Hepatic stellate cell (primary cell): ENCODE measurements at regions not wholly inside any gene's neighbourhood (a gene's known extent, or its start where the extent isn't known, plus 50 kb on each side); places are given as distances from the start of the nearest gene placed in this dataset.
A peak's percentile ranks its signal among the peaks of the same experiment; 100 is the strongest.

ENCODE experiments used
- DNase-seq: peaks from one replicate; pipeline ENCODE4 v3.0.0; 2011; ENCODE audit warnings: low spot score

- no peak for DNase-seq
Observed at GRCh38 chr9:115254287-115255180, 136.6 kb upstream of the TNC start.

DNA sequence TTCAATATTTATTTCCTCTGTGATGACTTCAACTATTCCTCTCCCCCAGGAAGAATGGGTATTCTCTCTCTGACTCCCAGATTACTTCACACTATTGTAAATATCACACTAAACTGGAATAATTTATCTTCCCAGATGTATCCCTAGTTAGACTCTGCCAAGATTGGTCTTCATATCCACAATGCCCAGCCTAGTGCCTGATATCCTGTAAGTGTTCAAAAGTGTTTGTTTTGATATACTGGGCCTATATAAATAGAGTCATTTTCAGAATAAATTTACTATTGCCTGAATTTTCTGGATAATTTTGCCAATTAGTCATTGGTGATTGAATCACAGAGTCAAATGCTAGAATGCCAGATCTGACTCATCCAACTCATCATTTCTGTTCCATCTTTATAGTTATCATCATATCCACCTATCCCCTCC is 143.7 kb upstream of the TNC start:
- no peak for DNase-seq

GRCh38 chr9:115262477-115262876 is 144.5 kb upstream of the TNC start:
- no peak for DNase-seq

- no peak for DNase-seq
Observed at GRCh38 chr9:115262952-115263351, 145.0 kb upstream of the TNC start.

- no peak for DNase-seq
Observed at GRCh38 chr9:115263371-115264075, 145.6 kb upstream of the TNC start.

DNA sequence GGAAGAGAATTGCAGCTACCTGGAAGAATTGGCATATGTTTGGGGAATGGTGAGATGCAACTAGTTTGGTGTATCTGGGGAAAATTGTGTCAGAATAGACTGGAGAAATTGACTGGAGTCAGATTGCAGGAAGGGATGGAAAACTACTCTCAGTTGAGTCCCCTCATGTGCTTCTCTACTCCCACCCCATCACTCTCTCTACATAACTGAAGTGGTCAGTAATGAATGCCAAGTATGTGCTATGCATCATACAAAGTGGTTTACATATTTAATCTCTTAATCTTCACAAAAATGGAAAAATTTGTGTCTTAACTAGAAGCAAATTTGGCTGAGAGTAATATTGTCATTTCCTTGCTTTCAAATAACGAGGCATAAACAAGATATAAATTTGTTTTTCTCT is 146.4 kb upstream of the TNC start:
- peak; percentile 11 for DNase-seq

- no peak for DNase-seq
Observed at GRCh38 chr9:115267790-115268189, 149.8 kb upstream of the TNC start.

- DNase-seq, result no peak
Observed at GRCh38 chr9:115275753-115276152, 157.8 kb upstream of the TNC start.

- no peak for DNase-seq
Observed at GRCh38 chr9:115276621-115277020, 158.7 kb upstream of the TNC start.

GRCh38 chr9:115277301-115277700 is 159.3 kb upstream of the TNC start:
- DNase-seq, result no peak

DNA sequence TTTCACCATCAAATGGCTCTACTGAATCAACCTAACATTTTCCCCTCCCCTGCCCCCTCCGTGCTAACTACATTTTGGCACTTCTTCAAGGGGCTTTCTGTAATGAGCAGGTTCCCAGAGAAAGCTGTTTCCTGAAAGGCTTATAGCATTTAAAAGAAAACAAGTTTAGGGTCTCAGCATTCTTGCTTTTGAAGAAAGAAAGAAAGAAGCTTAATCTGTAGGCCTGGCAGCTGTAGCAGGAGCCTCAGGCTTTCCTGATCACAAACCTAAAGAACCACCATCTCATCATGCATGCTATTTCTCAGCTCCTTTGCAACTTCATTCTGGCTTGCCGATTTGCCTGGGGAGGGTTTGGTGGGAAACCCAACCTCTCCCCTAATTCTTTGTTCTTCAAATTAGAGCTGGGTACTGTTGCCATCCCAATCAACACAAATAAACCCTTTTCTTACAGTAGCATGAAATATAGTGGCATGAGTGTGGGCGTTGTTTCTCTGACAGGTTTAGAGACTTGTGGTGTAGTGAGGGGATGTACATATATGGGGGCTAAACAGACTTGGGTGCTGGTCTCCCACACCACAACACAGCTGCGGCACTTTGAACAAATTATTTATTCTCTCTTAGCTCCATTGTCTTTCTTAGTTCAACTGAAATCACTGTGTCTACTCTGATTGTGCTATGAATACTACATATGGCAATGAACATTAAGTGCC is 160.5 kb upstream of the TNC start:
- DNase-seq, result no peak

GRCh38 chr9:115283395-115283794 is 165.4 kb upstream of the TNC start:
- DNase-seq, result no peak

DNA sequence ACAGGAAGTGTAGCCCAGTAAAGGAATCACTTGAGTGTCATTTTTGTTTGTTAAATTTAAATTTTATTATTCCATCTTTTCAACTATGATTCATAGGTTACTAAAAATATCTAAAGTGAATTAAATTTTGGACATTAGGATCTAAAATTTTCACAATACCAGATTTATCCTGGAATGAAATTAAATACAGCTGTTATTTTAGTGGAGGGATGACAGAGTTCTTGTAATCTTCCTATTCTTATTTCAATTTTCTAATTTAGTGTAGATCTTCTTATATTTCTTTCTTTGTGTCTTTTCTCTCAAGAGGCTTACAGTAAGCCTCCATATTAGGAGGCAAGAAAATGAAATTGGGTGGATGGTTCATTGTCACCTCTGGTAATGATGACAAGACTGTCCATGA is 167.9 kb upstream of the TNC start:
- DNase-seq, result no peak

GRCh38 chr9:115286411-115286810 is 168.5 kb upstream of the TNC start:
- no peak for DNase-seq

- DNase-seq, result no peak
Observed at GRCh38 chr9:115289757-115290208, 171.8 kb upstream of the TNC start.

GRCh38 chr9:115291841-115292240 is 173.9 kb upstream of the TNC start:
- DNase-seq, result no peak

DNA sequence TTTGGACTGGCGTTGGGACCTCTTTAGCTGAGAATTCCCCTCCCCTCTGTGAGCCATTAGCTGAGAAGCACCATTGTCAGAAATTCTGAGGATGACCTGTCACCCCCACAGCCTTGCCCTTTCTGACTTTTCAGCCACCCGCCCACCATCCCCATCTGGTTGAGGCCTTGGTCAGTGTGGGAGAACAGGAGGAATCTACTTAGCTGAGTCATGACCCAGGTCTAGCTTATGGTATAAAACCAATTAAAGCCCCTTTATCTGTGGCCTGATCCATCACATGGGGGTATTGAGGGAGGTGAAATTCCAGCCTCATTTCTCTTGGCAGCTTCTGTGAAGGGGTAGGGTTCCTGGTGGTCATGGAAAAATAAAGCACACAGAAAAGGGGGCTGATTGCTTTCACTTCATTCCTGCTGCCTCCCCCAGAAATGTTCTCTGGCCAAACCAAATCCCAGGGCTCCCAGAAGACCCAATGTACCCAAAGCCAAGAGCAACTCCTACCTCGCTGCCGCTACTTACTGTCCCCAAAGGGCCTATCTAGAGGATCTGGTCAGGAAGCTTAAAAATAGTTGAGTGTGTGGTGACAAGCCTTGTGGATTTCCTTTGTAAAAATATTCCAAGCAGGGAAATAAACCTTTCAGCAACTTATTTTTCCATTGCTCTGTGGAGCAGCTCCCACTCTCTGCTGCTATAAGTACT is 174.8 kb upstream of the TNC start:
- DNase-seq, result no peak

DNA sequence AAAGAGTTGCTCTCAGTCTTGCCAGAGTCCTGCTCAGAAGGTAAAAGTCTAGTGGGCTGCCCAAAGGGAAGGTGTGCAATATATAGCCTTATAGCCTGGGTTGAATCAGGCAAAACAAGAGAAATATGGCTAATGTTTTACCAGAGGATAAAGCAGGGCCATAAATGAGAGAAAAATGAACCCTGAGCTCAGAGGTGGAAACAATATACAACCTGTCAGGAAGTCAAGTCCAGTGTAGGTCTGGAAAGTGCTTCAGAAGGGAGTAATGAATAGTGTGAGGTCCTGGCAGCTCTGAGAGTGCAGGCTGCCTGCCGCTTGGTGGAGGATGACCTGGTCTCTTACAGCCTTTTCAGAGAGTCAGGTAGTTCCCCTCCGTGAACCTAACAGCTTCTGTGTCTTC is 177.8 kb upstream of the TNC start:
- no peak for DNase-seq

GRCh38 chr9:115296831-115297565 is 179.0 kb upstream of the TNC start:
- no peak for DNase-seq

DNA sequence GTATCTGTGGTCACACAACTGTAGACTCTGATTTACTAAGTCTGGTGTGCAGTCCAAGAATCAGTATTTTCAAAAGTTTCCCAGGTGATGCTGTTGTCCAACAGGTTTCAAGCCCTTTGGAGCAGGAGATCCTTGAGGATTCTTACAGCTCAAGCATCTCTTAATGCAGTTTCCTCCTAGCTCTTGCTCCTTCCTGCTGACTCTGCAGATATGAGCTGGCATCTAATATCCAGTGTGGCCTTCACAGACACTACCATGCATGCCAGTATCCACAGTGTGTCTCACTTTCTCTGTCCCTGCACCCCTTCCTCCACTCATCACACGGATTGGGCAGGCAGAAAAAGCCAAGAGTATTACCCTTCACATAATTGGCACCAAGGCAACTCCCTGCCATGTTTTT is 182.2 kb upstream of the TNC start:
- DNase-seq, result no peak

DNA sequence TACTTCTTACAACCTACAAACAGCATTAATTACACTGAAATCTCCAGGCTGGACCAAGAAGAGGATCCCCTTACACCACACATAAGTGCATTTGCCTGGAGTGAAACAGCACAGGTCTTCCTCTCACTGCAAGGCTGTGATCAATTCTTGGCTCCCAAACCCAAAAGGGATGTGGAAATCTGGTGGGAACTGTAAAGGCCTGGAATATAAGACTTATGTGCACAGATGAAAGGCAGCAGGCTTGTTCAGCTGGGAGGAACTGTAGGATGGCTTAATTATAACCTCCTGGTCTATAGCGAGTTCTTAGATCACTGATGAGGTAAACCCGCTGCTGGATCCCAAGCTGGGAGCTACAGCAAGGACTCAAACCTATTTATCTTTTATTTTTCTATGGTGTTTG is 182.9 kb upstream of the TNC start:
- DNase-seq, result no peak
